OCI-LY1 (cell line): ENCODE measurements at regions not wholly inside any gene's neighbourhood (a gene's known extent, or its start where the extent isn't known, plus 50 kb on each side); places are given as distances from the start of the nearest gene placed in this dataset.

Experiments
- CTCF ChIP-seq: fragments of 200-600 bp; sonication (generic), shearing (Covaris generic); IDR thresholded peaks from 2 replicates; pipeline ENCODE4 v1.5.1; 2017; ENCODE audit warnings: mild to moderate bottlenecking, antibody characterized with exemption, low read length, moderate library complexity, mixed read lengths
- EZH2 ChIP-seq: fragments of 200-600 bp; sonication (generic), shearing (Covaris generic); IDR thresholded peaks from 2 replicates; pipeline ENCODE4 v1.8.0; 2017; ENCODE audit warnings: borderline replicate concordance, mixed run types, mild to moderate bottlenecking, antibody characterized with exemption, low read length, moderate library complexity, mixed read lengths

DNA sequence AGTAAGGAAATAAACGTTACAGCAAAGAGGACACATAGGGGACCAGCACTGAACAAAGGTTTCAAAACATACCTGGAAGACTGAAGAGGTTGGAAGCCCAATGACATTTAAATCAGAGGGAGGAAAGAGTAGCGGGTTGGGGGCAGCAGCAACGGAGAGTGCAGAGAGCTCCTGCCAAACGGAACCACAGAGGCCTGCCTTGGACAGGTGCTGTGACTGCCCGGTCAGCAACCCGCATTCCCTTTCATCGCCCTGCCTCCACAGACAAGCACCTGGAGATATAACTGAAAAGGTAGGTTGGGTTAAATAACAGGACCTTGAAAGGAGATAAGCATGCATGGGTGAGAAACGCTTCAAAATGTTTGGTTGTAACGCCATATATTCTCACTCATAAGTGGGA is 92.8 kb upstream of the SLC38A4 start:
- TF ChIP-seq CTCF (no peak), EZH2 (no peak)
